ENCODE measurements at regions not wholly inside any gene's neighbourhood (a gene's known extent, or its start where the extent isn't known, plus 50 kb on each side); places are given as distances from the start of the nearest gene placed in this dataset.
"Not testable (repeated sequence)": the region's sequence is repeated elsewhere in the genome, so short reads cannot be mapped to it uniquely, and the experiment has no call there.

DNA sequence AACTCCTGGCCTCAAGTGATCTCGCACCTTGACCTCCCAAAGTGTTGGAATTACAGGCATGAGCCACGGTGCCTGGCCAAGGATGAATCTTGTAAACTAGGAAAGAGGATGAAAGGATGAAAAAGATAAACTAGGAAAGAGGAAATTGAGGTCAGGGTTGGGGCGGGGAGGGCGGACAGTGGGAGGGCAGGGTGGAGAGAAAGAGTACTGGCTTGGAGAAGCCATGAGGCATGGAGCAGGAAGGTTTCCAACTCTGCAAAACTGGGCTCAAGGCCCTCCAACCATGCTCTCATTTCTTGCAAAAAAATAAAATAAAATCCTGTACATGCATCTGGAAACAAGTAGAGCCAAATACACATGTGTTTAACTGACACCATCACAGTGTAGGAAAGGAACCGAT is 256.6 kb upstream of the SGK1 start:
- ChIA-PET POLR2A (no interaction called here), CTCF (interaction anchor here (1.1 kb wide), 1 partner anchor 8 kb away, joined by 3 read pairs; no protein-coding TSS in a partner anchor)
- H3K79me2 ChIP-seq (ENCODE audit: control insufficient read depth, insufficient read depth, low read length), result no peaks in the 10 kb centered on the region
- no peak for FAIRE-seq
- H3K4me1 ChIP-seq (ENCODE audit: control insufficient read depth, extremely low read depth, insufficient read depth, low read length), result no peaks in the 10 kb centered on the region
- no peaks in the 10 kb centered on the region for H3K27me3 ChIP-seq (ENCODE audit: control insufficient read depth in 2 of 2, insufficient read depth in 2 of 2, low read length in 2 of 2)
- dilution Hi-C loops (cut with MboI; ENCODE audit: extremely low pct_ligation_motif_present, low sequenced_read_pairs), result no loop called here
- H3K4me2 ChIP-seq (ENCODE audit: insufficient read depth, low read length), result no peak overlapping the region
- no peak overlapping the region for H3K9ac ChIP-seq (replicated peaks; ENCODE audit: extremely low read depth, insufficient read depth, low read length)
- BruUV-seq (replicated peaks), result no TSS peak
- no peaks in the 10 kb centered on the region for H3K9me3 ChIP-seq (replicated peaks; ENCODE audit: control insufficient read depth, insufficient read depth, low read length)
- intact Hi-C loops (cut with micrococcal nuclease), result no loop called here
- H2AFZ ChIP-seq (ENCODE audit: low read depth, low read length), result no peak overlapping the region
- no peak overlapping the region for H3K4me3 ChIP-seq (replicated peaks in 1 of 3; ENCODE audit: insufficient read depth in 1 of 3, low read depth in 1 of 3, low read length in 3 of 3)
- H3K27ac ChIP-seq (ENCODE audit: insufficient read depth, low read depth, low read length), result no peak overlapping the region
- H3K9me1 ChIP-seq (replicated peaks; ENCODE audit: control insufficient read depth, extremely low read depth, insufficient read depth, low read length), result no peaks in the 10 kb centered on the region
- DNase-seq (ENCODE audit: low read depth, low spot score), result no peak
- H4K20me1 ChIP-seq (replicated peaks; ENCODE audit: control insufficient read depth, extremely low read depth, insufficient read depth, low read length), result no peaks in the 10 kb centered on the region
- H3K36me3 ChIP-seq (ENCODE audit: control insufficient read depth in 2 of 2, extremely low read depth in 1 of 2, insufficient read depth in 2 of 2, low read length in 2 of 2), result no peaks in the 10 kb centered on the region
- TF ChIP-seq, protein P1, sequence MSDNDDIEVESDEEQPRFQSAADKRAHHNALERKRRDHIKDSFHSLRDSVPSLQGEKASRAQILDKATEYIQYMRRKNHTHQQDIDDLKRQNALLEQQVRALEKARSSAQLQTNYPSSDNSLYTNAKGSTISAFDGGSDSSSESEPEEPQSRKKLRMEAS (IDR thresholded peaks at IDR 0.05; ENCODE audit: insufficient read depth, insufficient read length), result no peak
- TF ChIP-seq JUN (IDR thresholded peaks at IDR 0.05; ENCODE audit: borderline replicate concordance, insufficient read depth, insufficient read length, low read depth), result no peak
- TF ChIP-seq POLR2AphosphoS5 (IDR thresholded peaks at IDR 0.05; ENCODE audit: insufficient read depth, low read depth, low read length), result no peak
- no peak for TF ChIP-seq POLR2A (IDR thresholded peaks at IDR 0.05; ENCODE audit: low read depth, low read length)
- TF ChIP-seq EZH2 (IDR thresholded peaks at IDR 0.05; ENCODE audit: borderline replicate concordance, low read depth, low read length, severe bottlenecking), result no peak
- TF ChIP-seq GATA2 (IDR thresholded peaks at IDR 0.05; ENCODE audit: insufficient read depth, insufficient read length, low read depth, low read length), result no peak
- TF ChIP-seq, protein P2, sequence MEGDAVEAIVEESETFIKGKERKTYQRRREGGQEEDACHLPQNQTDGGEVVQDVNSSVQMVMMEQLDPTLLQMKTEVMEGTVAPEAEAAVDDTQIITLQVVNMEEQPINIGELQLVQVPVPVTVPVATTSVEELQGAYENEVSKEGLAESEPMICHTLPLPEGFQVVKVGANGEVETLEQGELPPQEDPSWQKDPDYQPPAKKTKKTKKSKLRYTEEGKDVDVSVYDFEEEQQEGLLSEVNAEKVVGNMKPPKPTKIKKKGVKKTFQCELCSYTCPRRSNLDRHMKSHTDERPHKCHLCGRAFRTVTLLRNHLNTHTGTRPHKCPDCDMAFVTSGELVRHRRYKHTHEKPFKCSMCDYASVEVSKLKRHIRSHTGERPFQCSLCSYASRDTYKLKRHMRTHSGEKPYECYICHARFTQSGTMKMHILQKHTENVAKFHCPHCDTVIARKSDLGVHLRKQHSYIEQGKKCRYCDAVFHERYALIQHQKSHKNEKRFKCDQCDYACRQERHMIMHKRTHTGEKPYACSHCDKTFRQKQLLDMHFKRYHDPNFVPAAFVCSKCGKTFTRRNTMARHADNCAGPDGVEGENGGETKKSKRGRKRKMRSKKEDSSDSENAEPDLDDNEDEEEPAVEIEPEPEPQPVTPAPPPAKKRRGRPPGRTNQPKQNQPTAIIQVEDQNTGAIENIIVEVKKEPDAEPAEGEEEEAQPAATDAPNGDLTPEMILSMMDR (IDR thresholded peaks at IDR 0.05; ENCODE audit: extremely low read depth in 1 of 2, insufficient read depth in 1 of 2, low read depth in 1 of 2, low read length in 2 of 2), result no peak
- no peak for TF ChIP-seq FOS (IDR thresholded peaks at IDR 0.05; ENCODE audit: borderline replicate concordance, insufficient read depth, low read length)
- no peak for TF ChIP-seq MYC (IDR thresholded peaks at IDR 0.05; ENCODE audit: low read depth, low read length)

DNA sequence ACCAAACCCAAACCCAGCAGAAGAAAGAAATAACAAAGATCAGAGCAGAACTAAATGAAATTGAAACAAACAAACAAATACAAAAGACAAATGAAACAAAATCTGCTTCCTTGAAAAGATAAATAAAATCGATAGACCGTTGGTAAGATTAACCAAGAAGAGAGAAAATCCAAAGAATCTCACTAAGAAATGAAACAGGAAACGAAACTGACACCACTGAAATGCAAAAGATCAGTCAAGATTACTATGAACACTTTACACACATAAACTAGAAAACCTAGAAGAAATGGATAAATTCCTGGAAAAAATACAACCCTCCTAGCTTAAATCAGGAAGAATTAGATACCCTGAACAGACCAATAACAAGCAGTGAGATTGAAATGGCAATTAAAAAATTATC is 252.1 kb upstream of the SGK1 start:
- H3K9me3 ChIP-seq (replicated peaks; ENCODE audit: control insufficient read depth, insufficient read depth, low read length); intact Hi-C loops (cut with micrococcal nuclease); H3K27ac ChIP-seq (ENCODE audit: insufficient read depth, low read depth, low read length); DNase-seq (ENCODE audit: low read depth, low spot score); H3K4me2 ChIP-seq (ENCODE audit: insufficient read depth, low read length); H2AFZ ChIP-seq (ENCODE audit: low read depth, low read length); H4K20me1 ChIP-seq (replicated peaks; ENCODE audit: control insufficient read depth, extremely low read depth, insufficient read depth, low read length); H3K27me3 ChIP-seq (ENCODE audit: control insufficient read depth in 2 of 2, insufficient read depth in 2 of 2, low read length in 2 of 2); H3K79me2 ChIP-seq (ENCODE audit: control insufficient read depth, insufficient read depth, low read length); H3K36me3 ChIP-seq (ENCODE audit: control insufficient read depth in 2 of 2, extremely low read depth in 1 of 2, insufficient read depth in 2 of 2, low read length in 2 of 2); H3K4me3 ChIP-seq (replicated peaks in 1 of 3; ENCODE audit: insufficient read depth in 1 of 3, low read depth in 1 of 3, low read length in 3 of 3); dilution Hi-C loops (cut with MboI; ENCODE audit: extremely low pct_ligation_motif_present, low sequenced_read_pairs); H3K9me1 ChIP-seq (replicated peaks; ENCODE audit: control insufficient read depth, extremely low read depth, insufficient read depth, low read length); BruUV-seq (replicated peaks); FAIRE-seq; H3K9ac ChIP-seq (replicated peaks; ENCODE audit: extremely low read depth, insufficient read depth, low read length); CTCF ChIA-PET; H3K4me1 ChIP-seq (ENCODE audit: control insufficient read depth, extremely low read depth, insufficient read depth, low read length); POLR2A ChIA-PET: not testable (repeated sequence)

All from endothelial cell of umbilical vein (primary cell).